ENCODE measurements at regions not wholly inside any gene's neighbourhood (a gene's known extent, or its start where the extent isn't known, plus 50 kb on each side); places are given as distances from the start of the nearest gene placed in this dataset.
"Not testable (repeated sequence)": the region's sequence is repeated elsewhere in the genome, so short reads cannot be mapped to it uniquely, and the experiment has no call there.

DNA sequence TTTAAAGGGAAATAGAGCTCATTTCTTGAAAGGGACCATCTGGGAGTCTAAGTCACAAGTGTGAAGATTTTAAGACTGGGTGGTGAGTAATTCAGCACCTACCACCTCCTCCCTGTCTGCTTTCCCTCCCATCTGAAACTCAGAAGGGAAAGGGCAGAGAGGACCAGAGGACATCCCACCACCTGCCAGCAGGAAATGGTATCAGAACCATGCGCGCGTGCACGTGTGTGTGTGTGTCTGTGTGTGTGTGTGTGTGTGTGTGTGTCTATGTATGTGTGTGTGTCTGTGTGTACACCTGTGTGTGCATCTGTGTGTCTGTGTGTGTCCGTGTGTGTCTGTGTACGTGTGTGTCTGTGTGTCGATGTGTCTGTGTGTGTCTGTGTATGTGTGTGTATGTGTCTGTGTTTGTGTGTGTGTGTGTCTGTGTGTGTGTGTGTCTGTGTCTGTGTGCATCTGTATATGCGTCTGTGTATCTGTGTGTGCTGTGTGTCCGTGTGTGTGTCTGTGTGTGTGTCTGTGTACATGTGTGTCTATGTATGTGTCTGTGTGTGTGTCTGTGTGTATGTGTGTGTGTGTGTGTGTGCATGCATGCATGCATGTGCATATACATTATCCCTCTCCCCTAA is 76.8 kb downstream of the ZFP36L2 start:
- peak in 6 of 56 donors; percentile 17 to 43 (median 33) for DNase-seq

DNA sequence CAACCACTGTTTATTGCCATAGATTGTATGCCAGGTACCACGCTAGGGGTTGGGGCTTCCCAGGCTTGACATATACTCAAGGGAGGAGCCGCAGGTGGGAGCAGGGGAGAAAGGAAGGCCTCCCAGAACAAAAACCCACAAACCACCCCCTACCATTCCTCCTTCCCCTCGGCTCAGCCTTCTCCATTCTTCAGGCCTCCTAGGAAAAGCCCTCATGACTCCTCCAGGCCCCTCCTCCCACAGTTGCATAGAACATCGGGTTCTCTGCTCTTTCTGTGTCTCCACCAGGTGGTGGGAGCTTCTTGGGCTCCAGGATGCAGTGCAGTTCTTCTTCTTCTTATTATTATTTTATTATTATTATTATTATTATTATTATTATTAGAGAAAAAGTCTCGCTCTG is 80.3 kb downstream of the ZFP36L2 start:
- DNase-seq: no peak

DNA sequence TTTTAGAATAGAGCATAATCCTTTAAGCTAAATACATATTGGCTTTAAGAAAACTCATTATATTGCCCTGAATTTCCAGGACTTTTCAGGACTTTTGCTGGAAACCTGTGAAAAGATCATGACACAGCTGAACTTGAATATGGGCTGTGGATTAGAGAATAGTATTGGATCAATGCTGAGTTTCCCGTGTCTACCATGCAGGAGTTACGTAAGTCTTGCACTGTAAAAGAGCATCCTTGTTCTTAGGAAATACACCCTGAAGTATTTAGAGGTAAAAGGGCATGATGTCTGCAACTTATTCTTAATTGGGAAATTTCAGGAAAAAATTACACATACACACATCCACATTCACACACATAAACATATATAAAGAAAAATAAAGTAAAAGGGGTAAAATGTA is 82.1 kb downstream of the ZFP36L2 start:
- DNase-seq: no peak

DNA sequence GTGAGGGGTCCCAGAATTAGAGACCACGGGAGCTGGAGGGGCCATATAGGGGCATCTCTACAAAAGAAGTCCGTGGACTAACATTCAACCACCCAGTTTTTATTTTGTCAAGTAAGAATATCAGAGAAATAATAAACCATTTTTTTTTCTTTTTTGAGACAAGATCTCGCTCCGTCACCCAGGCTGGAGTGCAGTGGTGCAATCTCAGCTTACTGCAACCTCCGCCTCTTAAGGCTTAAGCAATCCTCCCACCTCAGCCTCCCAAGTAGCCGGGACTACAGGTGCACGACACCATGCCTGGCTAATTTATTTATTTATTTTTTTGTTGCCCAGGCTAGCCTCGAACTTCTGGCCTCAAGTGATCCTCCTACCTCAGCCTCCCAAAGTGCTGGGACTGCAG is 82.7 kb downstream of the ZFP36L2 start:
- DNase-seq: no peak

DNA sequence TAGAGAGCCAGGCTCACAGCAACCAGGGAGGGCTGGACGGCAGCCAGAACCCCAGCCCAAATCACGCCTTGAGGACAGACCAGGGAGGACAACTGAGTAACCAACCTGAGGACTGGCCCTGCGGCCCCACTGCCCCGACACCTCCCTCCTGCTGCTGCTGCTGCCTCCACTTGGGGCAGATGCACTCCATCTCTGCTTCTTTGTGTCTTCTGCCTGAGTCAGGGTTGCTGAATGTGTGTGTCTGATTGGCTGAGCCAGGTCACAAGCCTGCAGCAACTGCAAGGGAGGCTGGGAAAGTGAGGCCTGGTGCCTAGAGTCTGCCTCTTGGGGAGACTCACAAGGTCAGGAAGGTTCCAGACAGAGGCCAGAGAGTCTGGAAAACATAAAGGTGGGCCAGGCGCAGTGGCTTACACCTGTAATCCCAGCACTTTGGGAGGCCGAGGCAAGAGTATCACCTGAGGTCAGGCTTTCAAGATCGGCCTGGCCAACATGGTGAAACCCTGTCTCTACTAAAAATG is 83.4 kb downstream of the ZFP36L2 start:
- DNase-seq: no peak

DNA sequence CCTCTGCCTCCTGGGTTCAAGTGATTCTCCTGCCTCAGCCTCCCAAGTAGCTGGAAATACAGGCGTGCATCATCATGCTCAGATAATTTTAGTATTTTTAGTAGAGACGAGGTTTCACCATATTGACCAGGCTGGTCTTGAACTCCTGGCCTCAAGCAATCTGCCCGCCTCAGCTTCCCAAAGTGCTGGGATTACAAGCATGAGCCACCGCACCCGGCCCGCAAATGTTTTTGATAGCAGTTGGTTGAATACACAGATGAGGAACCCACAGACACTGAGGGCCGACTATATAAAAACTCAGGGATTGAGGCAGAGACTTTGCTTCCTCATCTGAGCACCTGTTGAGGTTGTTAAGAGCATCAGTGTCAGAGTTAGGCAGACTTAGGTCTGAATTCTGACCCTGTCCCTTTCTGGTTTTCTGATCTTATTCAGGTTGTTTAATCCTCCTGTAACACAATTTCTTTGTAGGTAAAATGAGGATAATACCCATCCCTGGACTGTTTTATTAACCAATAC is 84.7 kb downstream of the ZFP36L2 start:
- DNase-seq: not testable (repeated sequence)

DNA sequence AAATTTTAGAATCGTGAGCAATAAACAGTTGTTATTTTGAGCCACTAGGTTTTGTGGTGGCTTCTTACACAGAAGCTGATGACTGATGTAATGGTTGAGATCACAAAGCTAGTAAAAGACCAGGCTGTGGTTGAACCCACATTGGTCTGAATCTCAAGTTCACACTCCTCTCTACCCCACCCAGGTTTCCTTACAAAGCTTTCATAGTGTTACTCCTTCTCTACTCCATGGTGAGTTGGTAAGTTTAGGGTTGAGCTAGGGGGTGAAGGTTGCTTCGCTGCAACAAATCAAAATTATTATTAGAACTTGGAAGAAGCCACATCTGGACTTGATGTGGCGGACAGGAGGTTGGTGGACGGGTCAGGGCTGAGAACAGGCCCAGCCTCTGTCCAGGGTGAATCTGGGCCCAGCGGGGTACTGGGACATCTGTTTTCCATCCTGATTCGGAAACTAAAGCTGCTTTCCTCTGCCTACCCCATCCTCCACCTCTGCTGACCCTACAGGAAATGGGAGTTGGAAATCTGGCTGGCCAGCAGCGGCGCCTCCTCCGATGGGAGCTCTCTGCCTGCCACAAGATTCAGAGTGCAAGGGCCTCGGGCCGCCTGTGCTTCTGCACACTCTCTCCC is 86.3 kb downstream of the ZFP36L2 start:
- no peak for DNase-seq

DNA sequence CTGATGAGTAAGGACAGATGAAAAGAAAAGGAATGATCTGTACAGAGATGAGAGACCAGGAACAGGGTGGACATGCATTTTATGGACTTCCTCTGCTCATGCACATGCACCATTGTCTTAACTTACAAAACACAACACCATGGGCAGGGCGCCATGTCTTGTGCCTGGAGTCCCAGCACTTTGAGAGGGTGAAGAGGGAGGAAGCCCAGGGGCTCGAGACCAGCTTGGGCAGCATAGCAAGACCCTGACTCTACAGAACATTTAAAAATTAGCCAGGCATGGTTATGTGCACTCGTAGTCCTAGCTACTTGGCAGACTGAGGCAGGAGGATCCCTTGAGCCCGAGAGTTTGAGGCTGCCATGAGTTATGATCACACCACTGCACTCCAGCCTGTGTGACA is 86.9 kb downstream of the ZFP36L2 start:
- DNase-seq: no peak

DNA sequence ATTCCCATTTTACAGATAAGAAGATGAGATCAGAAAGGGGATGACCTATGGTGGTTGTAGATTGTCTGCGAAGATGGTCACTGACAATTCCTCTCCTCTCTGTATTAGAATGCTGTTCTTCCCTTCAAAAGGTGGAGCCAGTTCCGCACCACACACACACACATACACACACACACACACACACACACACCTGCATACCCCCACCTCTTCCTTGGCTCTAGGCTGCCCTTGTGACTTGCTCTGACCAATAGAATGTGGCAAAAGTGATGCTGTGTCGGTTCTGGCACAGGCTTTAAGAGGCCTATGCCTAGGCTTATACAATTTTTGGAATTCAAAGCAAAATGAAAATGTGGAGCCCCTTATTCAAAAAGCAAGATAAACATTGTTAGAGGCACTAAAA is 88.0 kb downstream of the ZFP36L2 start:
- DNase-seq: no peak

DNA sequence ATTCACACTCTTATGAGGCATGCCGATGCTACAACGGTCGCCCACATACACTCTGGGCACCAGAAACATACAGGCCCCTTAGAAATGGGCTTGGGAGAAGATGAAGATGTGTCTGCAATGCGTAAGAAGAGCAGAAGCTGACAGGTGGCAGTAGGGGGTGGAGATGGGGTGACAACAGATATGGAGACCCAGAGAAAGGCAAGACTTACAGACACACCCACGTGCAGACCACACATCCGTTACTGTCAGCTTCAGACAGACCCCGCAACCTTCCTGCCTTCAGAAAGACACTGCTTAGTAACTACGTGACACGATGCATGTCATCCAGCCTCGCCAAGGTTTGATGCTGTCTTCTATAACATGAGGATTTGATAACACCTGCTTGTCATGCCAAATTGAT is 89.5 kb downstream of the ZFP36L2 start:
- DNase-seq: no peak

DNA sequence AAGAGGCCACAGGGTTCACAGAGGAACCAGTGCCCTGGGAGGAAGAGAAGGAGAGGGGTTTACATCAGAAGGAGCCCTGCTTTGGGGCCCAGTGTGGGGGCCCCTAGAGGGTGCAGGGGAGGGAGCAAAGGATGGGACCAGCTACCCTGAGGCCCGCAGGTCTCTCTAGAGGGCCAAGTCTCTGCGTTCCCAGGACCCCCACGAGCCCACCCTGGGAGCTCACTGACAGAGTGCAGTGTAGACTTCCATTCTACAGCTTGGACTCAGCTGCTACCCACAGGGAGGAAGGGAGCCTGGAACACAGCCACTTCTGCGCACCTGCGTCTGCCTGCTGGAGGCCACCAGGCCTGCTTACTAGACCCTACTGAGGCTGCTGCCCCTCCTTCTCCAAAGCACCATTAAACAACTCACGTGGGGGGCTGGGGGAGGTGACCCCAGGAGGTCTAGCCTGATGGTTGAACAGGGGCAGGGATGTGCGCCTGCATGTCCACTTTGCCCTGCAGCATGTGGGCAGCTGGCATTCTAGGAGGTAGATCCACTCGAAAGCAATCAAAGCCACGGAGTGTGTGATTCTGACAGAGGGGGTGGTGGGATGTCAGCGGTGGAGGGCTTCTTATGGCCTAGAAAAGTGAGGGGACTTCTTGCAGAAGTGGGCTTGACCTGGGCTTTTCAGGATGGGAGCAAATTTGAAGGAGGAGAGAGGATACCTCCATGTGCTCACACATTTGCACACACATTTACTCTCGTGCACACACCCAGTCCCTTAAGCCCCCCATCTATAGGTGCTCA is 90.2 kb downstream of the ZFP36L2 start:
- DNase-seq: no peak

DNA sequence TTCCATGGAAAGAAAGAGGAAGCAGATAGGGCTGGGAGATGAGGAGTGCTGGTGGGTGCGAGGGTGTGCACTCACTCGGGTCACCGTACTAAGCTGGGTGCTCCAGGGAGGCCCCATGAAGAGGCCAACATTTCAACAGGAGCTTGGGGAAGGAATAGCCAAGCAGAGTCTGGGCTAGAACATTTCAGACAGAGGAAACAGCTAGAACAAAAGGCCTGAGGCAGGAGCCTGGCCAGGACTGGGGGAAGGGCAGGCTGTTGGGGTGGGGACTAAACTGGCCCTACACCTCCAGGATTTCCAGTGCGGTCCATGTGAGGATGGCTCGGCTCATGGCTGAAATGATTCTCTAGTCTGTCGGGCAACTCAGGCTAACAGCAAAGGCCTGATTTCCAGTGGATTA is 90.8 kb downstream of the ZFP36L2 start:
- DNase-seq: no peak

DNA sequence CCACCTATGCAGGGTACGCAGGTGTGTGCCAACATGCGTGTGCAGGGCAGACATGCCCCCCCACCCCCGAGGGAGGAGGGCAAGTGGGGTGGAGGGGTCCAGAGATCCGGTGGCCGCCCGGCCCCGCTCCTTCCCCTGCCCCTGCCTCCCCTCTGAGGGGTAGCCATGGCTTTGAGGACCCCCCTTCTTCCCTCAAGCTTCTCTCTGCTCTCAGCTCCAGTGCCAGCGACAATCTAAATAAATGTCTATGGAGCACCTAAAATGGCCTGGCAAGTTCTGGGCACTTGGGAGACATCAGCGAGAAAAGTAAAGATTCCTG is 91.9 kb downstream of the ZFP36L2 start:
- DNase-seq: no peak

DNA sequence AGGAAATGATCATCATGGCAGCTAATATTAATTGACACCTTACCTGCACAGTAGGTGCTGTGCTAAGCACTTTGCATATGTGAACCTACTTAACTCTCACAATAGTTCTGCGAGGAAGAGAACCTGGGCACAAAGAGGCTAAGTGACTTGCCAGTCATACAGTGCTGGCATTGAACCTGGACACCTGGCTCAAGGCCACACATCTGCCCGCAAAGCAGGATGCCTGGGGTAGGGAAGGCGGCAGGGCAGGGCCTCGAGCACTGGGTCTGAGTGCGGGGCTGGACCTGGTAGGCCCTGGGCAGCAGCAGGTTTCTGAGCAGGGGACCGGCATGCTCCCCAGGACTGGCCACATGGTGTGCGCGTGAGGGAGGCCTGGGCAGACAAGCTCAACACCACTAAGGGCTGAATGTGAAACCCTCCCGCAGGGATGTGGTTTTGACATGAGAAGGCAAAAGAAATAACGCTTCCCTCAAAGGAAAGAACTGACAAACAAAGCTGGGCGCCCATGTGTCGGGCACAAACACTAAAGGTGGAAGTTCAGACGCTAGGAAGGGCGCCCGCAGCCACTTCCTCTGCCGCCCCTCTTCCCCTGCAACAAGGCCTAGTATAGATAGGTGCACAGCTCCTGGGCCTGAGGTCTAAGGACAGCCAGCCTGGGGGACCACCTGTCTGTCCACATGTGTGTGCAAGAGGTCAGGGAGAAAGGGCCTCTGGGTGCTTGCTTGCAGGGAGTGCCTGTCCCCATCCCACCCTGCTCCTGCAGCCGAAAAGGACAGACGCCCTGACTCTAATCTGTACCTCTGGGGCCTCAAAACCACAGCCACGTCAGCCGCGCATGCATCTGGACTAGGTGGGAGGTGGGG is 92.5 kb downstream of the ZFP36L2 start:
- peak in 28 of 56 donors; percentile 21 to 73 (median 44) for DNase-seq

DNA sequence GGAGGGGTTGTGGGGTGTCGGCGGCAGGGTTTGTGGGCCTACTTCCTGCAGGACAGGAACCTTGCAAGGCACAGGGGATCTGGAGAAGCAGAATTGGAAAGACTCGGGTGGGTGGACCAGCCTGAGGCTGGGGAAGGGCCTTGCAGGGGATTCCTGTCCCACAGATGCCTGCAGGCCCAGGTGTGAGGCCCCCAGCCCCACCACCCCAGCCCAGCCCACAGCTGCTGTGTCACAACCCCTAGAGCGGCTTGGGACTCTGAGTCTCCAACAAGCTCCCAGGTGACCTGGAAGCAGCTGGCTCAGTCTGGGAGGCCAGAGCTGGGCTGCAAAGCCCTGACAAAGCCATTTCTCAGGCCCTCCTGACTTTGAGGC is 93.1 kb downstream of the ZFP36L2 start:
- DNase-seq: no peak

DNA sequence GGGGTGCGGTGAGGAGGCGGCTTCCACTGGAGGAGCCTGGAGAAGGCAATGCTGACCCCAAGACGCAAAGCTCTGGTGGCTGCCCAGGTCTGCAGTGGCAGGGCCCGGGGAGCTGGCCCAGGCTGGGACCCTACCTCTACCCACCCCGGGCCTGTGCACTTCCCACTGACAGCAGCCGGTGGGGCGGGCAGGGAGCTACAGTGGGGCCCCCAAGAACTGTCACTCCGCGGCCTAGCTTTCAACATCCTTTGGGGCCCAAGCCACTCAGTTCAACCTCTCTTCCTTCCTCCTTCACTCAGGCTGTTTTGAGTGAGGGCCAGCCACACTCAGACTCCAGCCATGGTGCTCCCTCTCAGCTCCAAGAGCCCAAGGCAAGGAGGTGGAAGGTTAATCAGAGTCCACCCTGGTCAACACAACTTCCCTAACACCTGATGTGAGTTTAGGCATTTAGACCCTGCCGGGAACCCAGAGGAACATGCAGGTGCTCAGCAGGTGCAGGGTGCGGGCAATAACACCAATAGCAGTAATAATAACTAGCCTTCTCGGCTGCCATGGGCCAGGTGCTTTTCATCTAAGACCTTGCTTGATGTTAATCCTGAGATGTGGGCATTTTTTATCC is 93.6 kb downstream of the ZFP36L2 start:
- peak in 2 of 56 donors; percentile 20 to 21 for DNase-seq

DNA sequence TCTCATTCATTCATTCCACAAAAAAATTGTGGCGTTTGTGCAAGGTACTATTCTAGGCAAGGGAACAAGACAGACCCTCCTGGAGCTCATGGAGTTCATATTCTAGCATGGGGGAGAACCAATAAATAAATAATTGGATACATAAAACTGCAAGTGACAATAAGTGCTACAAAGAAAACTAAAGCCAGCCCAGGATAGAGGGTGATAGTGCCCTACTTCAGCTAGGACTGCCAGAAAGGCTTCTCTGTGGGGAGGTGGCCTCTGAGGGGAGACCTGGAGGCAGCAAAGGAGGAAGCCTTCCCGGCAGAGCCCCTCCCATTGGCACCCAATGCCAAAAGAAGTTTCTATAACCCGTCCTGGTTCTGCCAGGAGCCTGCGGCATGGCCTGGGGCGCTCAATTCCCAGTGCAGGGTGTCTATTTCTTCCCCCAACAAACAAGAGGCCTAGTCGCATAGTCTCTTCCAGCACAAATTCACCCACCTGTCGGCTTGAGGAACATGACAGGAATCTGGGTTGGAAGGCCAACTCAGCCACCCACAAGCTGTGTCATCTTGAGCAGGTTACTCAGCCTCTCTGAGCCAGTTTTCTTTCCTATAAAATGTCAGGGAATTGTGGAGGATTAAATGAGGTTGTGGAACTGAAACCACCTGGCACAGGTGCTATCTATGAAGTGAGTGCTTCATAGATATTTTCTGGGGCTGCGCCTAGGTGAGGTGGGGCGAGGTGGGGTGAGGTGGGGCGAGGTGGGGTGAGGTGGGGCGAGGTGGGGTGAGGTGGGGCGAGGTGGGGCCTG is 94.3 kb downstream of the ZFP36L2 start:
- no peak for DNase-seq

DNA sequence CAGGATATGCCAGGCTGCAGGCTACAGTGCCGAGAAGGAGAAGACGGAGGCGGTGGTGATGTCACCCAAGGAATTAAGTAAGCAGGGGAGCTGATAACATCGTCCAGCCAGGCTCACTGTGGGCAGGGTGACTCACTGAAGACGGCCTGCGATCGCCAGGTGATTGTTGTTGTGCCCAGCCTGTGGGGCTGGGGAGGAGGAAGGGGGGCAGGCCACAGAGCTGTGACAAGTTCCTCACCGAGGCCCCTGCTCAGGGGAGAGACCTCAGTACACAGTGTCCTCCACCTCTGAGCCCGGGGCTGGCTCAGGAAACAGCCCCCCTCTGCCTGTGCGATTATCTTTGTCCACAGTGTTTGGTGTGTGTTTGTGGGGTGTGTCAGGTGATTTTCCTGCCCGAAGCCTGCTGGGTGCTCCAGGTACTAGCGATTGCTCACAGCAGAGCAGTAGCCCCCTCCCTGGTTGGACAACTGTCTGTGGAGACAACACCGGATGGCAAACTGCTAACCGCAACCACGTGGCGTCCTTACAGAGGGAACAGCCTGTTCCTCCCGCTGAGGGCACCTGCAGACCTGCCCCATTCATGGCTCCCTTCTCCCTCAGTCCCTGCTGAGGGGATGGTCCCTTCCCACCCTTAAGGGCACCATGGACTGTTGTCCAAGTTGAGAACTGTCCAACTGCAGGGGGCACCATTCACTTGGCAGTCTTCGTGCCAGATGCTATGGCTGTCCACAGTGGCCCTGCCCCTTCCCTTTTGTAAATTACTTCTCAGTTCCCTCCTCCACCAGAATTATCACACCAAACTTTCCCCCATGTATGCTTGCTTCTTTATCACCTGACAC is 95.1 kb downstream of the ZFP36L2 start:
- peak in 24 of 56 donors; percentile 20 to 68 (median 38) for DNase-seq

DNA sequence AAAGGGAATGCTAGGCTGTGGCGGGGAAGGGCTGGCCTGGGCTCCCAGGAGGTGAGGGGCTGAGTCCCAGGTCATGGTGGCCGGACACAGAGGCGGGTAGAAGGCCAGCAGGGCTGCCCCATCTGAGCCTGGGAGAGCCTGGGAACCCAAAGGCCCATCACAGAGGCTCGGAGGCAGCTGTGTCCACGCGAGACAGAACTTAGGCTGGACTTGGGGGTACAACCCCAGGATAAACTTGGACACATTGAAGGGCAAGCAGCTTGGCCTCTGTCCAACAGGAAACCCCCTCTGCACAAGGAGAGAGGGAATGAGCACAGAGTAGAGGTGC is 95.9 kb downstream of the ZFP36L2 start:
- DNase-seq: no peak

Measured in amygdala (tissue), 56 donors.